Esophagus (tissue), 2 donors: ENCODE measurements at regions not wholly inside any gene's neighbourhood (a gene's known extent, or its start where the extent isn't known, plus 50 kb on each side); places are given as distances from the start of the nearest gene placed in this dataset.

Experiments
- H3K27ac ChIP-seq, 2 donors: one replicate each; pipeline ENCODE4 v1.5.1; 2013; ENCODE audit warnings: low read depth in 2 of 2, mild to moderate bottlenecking in 2 of 2, inconsistent platforms in 1 of 2, low read length in 1 of 2, moderate library complexity in 1 of 2
- H3K27me3 ChIP-seq, 2 donors: one replicate each; pipeline ENCODE4 v1.6.1; 2013; ENCODE audit warnings: low read length in 2 of 2, control low read depth in 1 of 2, mild to moderate bottlenecking in 1 of 2; ENCODE audit not compliant: insufficient read depth in 2 of 2, control insufficient read depth in 1 of 2
- H3K36me3 ChIP-seq, 2 donors: one replicate each; pipeline ENCODE4 v1.6.1; 2013; ENCODE audit warnings: low read length in 1 of 2; ENCODE audit not compliant: control insufficient read depth in 2 of 2, insufficient read depth in 2 of 2
- H3K4me1 ChIP-seq, 2 donors: one replicate each; pipeline ENCODE4 v1.6.1; 2013; ENCODE audit warnings: low read length in 1 of 2; ENCODE audit not compliant: control insufficient read depth in 2 of 2, insufficient read depth in 2 of 2
- H3K4me3 ChIP-seq, 2 donors: one replicate each; pipeline ENCODE4 v1.5.1; 2013; ENCODE audit warnings: low read length in 2 of 2, mild to moderate bottlenecking in 2 of 2, low read depth in 1 of 2, moderate library complexity in 1 of 2
- H3K9me3 ChIP-seq, 2 donors: one replicate each; pipeline ENCODE4 v1.6.1; 2013; ENCODE audit warnings: mild to moderate bottlenecking in 2 of 2, low read depth in 1 of 2, low read length in 1 of 2, moderate library complexity in 1 of 2; ENCODE audit not compliant: control insufficient read depth in 2 of 2, insufficient read depth in 1 of 2
- WGBS, 2 donors: extraction: QIAGEN DNeasy Blood & Tissue Kit; methylation state at CpG; one replicate each; pipeline ENCODE4 v1.1.7; 2013; 5-methylcytosine and 5-hydroxymethylcytosine counted together
- donor health status: healthy with polysubstance abuse.
- donor health status: Bipolar disorder and iron deficiency.

DNA sequence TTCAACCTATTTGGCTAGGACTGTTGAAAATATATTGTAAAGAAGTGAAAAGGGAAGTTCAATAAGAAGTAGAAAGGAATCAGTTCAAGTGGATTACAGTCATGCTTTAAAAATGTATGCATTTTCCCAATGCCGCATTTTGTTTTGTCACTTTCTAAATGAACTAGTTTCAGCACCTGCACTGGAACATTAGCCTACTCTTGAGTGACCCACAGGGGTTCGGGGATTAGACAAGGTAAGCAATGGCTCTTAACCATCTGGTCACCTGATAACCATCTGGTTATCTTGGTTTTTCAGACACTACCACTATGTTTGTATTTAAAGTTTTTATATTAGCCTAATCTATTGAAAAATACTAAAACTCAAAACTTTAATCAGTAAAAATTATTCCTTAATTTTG lies 97.6 kb downstream of the CD164 start:
- H3K9me3 ChIP-seq: no peaks in the 10 kb centered on the region
- H3K27ac ChIP-seq: no peak overlapping the region
- H3K4me1 ChIP-seq: no peaks in the 10 kb centered on the region
- H3K36me3 ChIP-seq: no peaks in the 10 kb centered on the region
- WGBS, 2 donors: 82 to 84% methylated on average over 2 of the region's 2 CpGs
- no peaks in the 10 kb centered on the region for H3K27me3 ChIP-seq
- no peak overlapping the region for H3K4me3 ChIP-seq

DNA sequence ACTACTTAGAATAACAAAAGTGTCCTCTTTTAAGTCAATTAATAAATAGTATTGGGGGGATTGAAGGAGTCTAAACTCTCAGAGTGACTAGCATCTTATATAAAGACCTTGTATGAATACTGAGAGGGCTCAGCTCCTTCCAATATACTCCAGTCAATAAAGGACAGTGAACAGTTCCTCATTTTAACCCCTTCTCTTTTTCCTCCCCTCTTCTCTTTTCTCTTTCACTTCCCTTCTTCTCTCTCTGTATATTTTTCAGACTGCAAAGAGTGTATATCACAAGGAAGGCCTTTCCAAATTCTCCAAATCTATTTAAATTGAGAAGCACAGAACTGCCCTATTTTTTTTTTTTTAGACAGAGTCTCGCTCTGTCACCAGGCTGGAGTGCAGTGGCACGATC lies 99.5 kb downstream of the CD164 start:
- 83 to 89% methylated on average over 2 of the region's 2 CpGs for WGBS, 2 donors
- no peaks in the 10 kb centered on the region for H3K9me3 ChIP-seq
- no peak overlapping the region for H3K4me3 ChIP-seq
- H3K4me1 ChIP-seq: no peaks in the 10 kb centered on the region
- no peaks in the 10 kb centered on the region for H3K36me3 ChIP-seq
- H3K27ac ChIP-seq: no peak overlapping the region
- no peaks in the 10 kb centered on the region for H3K27me3 ChIP-seq

DNA sequence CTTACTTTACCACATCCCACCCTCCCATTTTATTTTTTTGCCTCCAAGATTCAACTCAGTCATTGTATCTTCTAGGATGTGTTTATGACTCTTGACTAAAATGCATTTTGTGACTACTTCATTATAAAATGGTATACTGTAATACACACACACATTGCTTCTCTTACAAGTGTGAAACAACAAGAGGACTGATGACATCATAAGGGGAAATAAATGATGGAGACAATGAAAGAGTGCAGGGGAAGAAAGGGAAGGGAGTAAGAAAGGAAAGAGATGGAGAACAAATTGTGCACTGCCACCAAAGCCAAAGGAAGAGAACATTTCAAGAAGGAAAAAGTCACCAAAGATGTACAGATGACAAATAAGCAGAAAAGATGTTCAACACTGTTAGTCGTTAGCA lies 102.6 kb downstream of the CD164 start:
- Histone ChIP-seq H3K9me3 (no peaks in the 10 kb centered on the region), H3K27me3 (no peaks in the 10 kb centered on the region), H3K27ac (no peak overlapping the region), H3K4me3 (no peak overlapping the region), H3K36me3 (no peaks in the 10 kb centered on the region), H3K4me1 (no peaks in the 10 kb centered on the region)
- WGBS, 2 donors: 90 to 97% methylated on average over 1 of the region's 1 CpG

DNA sequence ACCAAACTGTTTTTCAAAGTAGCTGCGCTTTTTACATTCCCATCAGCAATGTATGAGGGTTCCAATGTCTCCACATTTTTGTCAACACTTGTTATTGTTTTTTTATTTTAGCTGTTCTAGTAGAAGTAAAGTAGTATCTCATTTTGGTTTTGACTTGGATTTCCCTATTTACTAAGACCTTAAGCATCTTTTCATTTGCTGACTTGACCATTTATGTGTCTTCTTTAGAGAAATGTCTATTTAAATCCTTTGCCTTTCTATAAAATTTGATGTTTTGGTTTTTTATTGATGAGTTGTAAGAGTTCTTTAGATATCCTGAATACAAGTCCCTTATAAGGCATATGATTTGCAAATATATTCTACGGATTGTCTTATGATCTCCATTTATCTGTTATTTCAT lies 110.6 kb downstream of the CD164 start:
- H3K9me3 ChIP-seq: no peaks in the 10 kb centered on the region
- H3K27me3 ChIP-seq: no peaks in the 10 kb centered on the region
- no peaks in the 10 kb centered on the region for H3K36me3 ChIP-seq
- no peak overlapping the region for H3K4me3 ChIP-seq
- no peaks in the 10 kb centered on the region for H3K4me1 ChIP-seq
- H3K27ac ChIP-seq: no peak overlapping the region
- 79 to 95% methylated on average over 2 of the region's 2 CpGs for WGBS, 2 donors

DNA sequence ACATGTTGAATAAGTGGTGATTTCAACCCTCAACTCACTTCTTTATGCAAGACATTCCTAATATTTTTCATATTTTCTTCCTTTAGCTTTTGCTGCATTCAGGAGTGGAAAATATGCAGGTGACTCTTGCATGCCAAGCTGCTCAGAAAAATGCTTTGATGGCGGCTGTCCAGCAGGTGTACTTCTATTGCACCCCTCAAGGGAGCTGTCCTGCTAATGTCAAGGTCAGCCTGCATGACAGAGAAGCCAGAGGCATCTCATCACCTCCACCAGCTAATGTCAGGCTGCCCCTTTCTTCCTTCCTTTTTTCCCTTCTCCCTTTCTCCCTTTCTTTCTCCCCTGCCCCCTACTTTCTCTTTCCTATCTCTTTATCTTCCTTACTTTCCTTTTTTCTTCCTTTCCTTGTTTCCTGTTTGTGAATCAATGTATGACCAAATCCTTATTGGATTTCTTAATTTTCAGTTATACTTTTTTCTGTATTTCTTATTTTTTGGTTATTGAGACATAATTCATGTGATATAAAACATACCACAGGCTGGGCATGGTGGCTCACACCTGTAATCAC lies 112.2 kb downstream of the CD164 start:
- WGBS, 2 donors: 93 to 96% methylated on average over 1 of the region's 1 CpG
- Histone ChIP-seq H3K27ac (no peak overlapping the region), H3K9me3 (no peaks in the 10 kb centered on the region), H3K4me1 (no peaks in the 10 kb centered on the region), H3K36me3 (no peaks in the 10 kb centered on the region), H3K4me3 (no peak overlapping the region), H3K27me3 (no peaks in the 10 kb centered on the region)

DNA sequence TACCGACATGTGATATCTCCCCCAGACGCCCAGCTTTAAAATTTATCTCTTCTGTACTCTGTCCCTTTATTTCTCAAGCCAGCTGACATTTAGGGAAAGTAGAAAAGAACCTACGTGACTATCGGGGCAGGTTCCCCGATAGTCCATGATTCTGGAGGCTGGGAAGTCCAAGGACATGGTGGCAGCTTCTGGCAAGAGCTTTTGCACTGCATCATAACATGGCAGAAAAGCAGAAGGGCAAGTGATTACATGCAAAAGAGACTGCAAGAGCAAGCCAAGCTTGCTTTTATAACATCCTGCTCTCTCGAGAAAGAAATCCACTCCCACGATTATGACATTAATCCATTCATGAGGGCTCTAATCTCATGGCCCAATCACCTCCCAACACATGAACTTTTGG lies 113.2 kb downstream of the CD164 start:
- no peaks in the 10 kb centered on the region for H3K36me3 ChIP-seq
- H3K27ac ChIP-seq: no peak overlapping the region
- H3K9me3 ChIP-seq: no peaks in the 10 kb centered on the region
- no peaks in the 10 kb centered on the region for H3K27me3 ChIP-seq
- no peaks in the 10 kb centered on the region for H3K4me1 ChIP-seq
- WGBS, 2 donors: 85 to 86% methylated on average over 7 of the region's 7 CpGs
- no peak overlapping the region for H3K4me3 ChIP-seq

DNA sequence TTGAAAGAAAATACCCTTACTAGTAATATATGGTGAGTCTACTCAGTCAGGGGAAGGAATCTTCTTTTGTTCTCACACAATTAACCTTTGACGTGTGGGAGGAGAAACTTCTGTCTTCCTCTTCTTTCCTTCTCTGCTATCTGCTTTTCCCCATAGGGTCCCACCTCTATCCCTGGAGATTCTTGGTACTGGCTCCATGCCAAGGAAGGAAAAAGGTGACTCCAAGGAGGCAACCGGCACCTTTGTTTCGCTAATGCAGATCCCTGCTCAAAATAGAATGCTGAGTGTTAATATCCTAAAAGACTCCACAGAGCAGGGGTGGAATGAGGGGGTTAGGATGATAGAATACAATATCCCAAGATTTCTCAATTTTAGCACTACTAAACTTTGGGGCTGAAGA lies 116.7 kb downstream of the CD164 start:
- no peaks in the 10 kb centered on the region for H3K36me3 ChIP-seq
- WGBS, 2 donors: 89 to 95% methylated on average over 3 of the region's 3 CpGs
- no peaks in the 10 kb centered on the region for H3K27me3 ChIP-seq
- no peak overlapping the region for H3K27ac ChIP-seq
- no peaks in the 10 kb centered on the region for H3K9me3 ChIP-seq
- H3K4me1 ChIP-seq: no peaks in the 10 kb centered on the region
- H3K4me3 ChIP-seq: no peak overlapping the region

DNA sequence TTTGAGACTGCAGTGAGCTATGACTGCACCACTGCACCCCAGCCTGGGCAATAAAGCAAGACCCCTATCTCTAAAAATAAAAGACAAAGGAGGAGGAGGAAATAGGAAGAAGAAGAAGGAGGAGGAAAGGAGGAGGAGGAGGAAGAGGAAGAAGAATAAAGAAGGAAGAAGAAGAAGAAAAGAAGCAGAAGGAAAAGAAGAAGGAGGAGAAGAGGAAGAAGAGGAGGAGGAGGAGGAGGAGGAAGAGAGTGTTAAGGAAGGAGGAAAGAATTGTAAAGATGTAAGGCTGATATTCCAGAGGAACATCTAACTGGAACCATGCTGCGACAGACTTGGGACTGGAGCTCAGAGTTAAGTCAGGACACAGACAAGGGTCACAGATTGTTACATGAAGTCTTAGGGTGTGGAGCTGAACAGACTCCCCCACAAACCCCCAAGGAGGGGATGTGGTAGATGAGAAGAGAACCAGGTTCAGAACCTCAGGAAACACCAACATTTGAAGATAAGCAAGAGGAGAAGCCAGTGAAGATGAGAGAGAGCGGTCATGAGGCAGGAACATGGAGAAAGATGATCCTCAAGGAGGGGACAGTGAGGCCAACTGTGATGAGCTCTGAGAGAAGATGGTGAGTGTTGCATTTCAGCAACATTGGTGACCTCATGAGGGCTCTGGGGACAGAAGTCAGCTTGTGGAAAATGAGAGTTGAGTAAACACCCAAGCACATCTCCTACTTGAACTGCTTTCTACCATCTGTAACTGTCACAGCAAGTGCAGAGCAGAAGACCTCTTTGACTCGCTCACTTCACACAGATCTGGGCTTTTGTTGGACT lies 118.2 kb downstream of the CD164 start:
- H3K4me1 ChIP-seq: no peaks in the 10 kb centered on the region
- H3K9me3 ChIP-seq: no peaks in the 10 kb centered on the region
- no peak overlapping the region for H3K4me3 ChIP-seq
- no peak overlapping the region for H3K27ac ChIP-seq
- H3K27me3 ChIP-seq: no peaks in the 10 kb centered on the region
- no peaks in the 10 kb centered on the region for H3K36me3 ChIP-seq
- 97% methylated on average over 3 of the region's 3 CpGs for WGBS, 2 donors

DNA sequence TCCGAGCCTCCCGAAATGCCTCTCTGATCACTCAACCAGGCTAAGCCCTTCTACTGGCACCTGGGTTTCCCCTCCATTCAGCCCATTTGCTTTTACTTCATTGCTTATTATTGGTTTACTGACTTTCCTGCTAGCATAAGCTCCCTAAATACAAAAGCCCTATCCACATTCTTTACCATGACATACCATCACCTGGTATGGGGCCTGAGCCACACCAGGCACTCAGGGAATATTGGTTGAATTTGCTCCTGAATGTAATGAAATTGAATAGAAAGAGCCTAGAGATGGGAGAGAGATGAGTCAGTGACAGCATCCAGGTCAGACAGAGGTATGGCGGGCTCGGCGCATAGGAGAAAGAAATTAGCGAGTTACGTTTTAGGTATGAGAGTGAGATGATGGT lies 120.0 kb downstream of the CD164 start:
- Histone ChIP-seq H3K27me3 (no peaks in the 10 kb centered on the region), H3K4me1 (no peaks in the 10 kb centered on the region), H3K4me3 (no peak overlapping the region), H3K36me3 (no peaks in the 10 kb centered on the region), H3K9me3 (no peaks in the 10 kb centered on the region), H3K27ac (no peak overlapping the region)
- 96 to 97% methylated on average over 7 of the region's 7 CpGs for WGBS, 2 donors

DNA sequence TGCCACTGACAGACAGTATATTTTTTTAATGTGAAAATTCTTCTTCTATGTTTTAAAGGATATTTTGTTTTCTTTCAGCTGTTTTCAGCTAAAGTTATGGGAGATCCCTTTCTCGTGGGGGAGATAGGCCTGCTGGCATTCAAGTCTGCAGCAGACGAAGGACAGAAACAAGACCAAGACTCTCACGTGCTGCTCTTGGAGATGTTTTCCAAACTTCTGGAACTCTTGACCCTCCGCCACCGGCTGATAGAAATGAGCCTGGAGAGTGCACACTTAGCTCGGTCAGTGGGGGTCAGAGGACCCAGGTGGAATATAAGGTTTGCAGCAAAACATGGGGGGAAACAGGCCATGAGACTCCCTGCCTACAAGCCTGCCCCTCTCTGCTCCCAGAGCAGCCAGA lies 120.5 kb downstream of the CD164 start:
- H3K27ac ChIP-seq: no peak overlapping the region
- no peaks in the 10 kb centered on the region for H3K36me3 ChIP-seq
- no peaks in the 10 kb centered on the region for H3K9me3 ChIP-seq
- no peak overlapping the region for H3K4me3 ChIP-seq
- no peaks in the 10 kb centered on the region for H3K27me3 ChIP-seq
- WGBS, 2 donors: 70 to 81% methylated on average over 6 of the region's 6 CpGs
- no peaks in the 10 kb centered on the region for H3K4me1 ChIP-seq
